SK-N-SH treated with all-trans-retinoic acid at 6 μM for 48 hours (cell line): ENCODE measurements at regions not wholly inside any gene's neighbourhood (a gene's known extent, or its start where the extent isn't known, plus 50 kb on each side); places are given as distances from the start of the nearest gene placed in this dataset.

Source experiments
- ESRRG ChIP-seq: fragments of 250-450 bp; sonication (Bioruptor Pico); IDR thresholded peaks from 2 replicates; pipeline ENCODE4 v1.6.1; 2021; ENCODE audit warnings: mild to moderate bottlenecking
- POU6F1 ChIP-seq: fragments of 250-450 bp; sonication (Bioruptor Pico); IDR thresholded peaks from 2 replicates; pipeline ENCODE4 v1.8.0; 2021; ENCODE audit warnings: low read depth, mild to moderate bottlenecking, moderate library complexity, borderline replicate concordance
- ZFP3 ChIP-seq: fragments of 250-450 bp; sonication (Bioruptor Pico); IDR thresholded peaks from 2 replicates; pipeline ENCODE4 v1.5.0; 2020; ENCODE audit warnings: mild to moderate bottlenecking, moderate library complexity
- TF ChIP-seq, protein P1 (sequence below): fragments of 250-450 bp; sonication (Bioruptor Pico); IDR thresholded peaks from 2 replicates; pipeline ENCODE4 v1.8.0; 2020; ENCODE audit warnings: mild to moderate bottlenecking, moderate library complexity, borderline replicate concordance

DNA sequence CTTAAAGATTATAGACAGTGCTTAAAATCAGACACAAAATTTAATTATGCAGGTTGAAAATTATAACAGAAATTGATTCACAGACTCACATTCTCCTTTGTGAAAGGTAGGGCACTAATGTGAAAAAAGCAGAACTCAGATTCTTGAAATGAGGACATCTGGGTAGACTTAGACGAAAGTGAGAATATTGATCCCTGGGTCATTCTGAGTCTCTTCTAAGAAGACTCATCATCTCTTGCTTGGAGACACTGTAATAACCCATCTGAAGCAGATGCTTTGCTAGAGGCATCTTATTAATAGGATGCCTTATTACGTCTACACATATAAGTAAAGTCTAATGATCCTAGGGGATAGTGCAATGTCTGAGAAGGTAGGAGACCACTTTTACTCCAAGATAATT lies 274.4 kb downstream of the HINT1 start:
- TF ChIP-seq ZFP3 (CRISPR knock-in tag) (no peak), ESRRG (no peak), POU6F1 (no peak)
- TF ChIP-seq, protein P1, sequence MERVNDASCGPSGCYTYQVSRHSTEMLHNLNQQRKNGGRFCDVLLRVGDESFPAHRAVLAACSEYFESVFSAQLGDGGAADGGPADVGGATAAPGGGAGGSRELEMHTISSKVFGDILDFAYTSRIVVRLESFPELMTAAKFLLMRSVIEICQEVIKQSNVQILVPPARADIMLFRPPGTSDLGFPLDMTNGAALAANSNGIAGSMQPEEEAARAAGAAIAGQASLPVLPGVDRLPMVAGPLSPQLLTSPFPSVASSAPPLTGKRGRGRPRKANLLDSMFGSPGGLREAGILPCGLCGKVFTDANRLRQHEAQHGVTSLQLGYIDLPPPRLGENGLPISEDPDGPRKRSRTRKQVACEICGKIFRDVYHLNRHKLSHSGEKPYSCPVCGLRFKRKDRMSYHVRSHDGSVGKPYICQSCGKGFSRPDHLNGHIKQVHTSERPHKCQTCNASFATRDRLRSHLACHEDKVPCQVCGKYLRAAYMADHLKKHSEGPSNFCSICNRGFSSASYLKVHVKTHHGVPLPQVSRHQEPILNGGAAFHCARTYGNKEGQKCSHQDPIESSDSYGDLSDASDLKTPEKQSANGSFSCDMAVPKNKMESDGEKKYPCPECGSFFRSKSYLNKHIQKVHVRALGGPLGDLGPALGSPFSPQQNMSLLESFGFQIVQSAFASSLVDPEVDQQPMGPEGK (CRISPR knock-in tag), result no peak
